Nephron progenitor cell (in vitro differentiated cells): ENCODE measurements at regions not wholly inside any gene's neighbourhood (a gene's known extent, or its start where the extent isn't known, plus 50 kb on each side); places are given as distances from the start of the nearest gene placed in this dataset.
"Not testable (repeated sequence)": the region's sequence is repeated elsewhere in the genome, so short reads cannot be mapped to it uniquely, and the experiment has no call there.

ENCODE experiments used
- DNase-seq: peaks from one replicate; pipeline ENCODE4 v3.0.0; 2021
- H3K27ac Mint-ChIP-seq: 2 replicates; pipeline ENCODE4 v1.8.0; 2021; ENCODE audit warnings: mild to moderate bottlenecking, moderate library complexity, mixed read lengths
- H3K27me3 Mint-ChIP-seq: 2 replicates; pipeline ENCODE4 v1.8.0; 2021; ENCODE audit warnings: mild to moderate bottlenecking, low read depth, mixed read lengths; ENCODE audit not compliant: poor library complexity
- H3K36me3 Mint-ChIP-seq: 2 replicates; pipeline ENCODE4 v1.8.0; 2021; ENCODE audit warnings: low read depth, mixed read lengths
- H3K4me1 Mint-ChIP-seq: 2 replicates; pipeline ENCODE4 v1.8.0; 2021; ENCODE audit warnings: mixed read lengths
- H3K4me3 Mint-ChIP-seq: 2 replicates; pipeline ENCODE4 v1.8.0; 2021; ENCODE audit warnings: mild to moderate bottlenecking, moderate library complexity, mixed read lengths
- H3K9me3 Mint-ChIP-seq: 2 replicates; pipeline ENCODE4 v1.8.0; 2021; ENCODE audit warnings: mild to moderate bottlenecking, moderate library complexity, mixed read lengths
- CTCF ChIP-seq: fragments of 200-600 bp; sonication (generic); IDR thresholded peaks from 2 replicates; pipeline ENCODE4 v1.5.0; 2021; ENCODE audit warnings: antibody characterized with exemption

- peaks cover 50% of the 10 kb centered on the region for H3K36me3 Mint-ChIP-seq
- no peaks in the 10 kb centered on the region for H3K4me1 Mint-ChIP-seq
- no peak for TF ChIP-seq CTCF
- H3K4me3 Mint-ChIP-seq, result no peak overlapping the region
- peaks cover 89% of the 10 kb centered on the region for H3K9me3 Mint-ChIP-seq
- H3K27me3 Mint-ChIP-seq, result peaks cover 7% of the 10 kb centered on the region
- no peak for DNase-seq
- H3K27ac Mint-ChIP-seq, result no peak overlapping the region
These were observed 828.1 kb downstream of the MCTP2 start for GRCh38 chr15:95059346-95059905.

GRCh38 chr15:95068701-95069521, 837.5 kb downstream of the MCTP2 start:
- H3K27me3 Mint-ChIP-seq, result peaks cover 9% of the 10 kb centered on the region
- H3K36me3 Mint-ChIP-seq, result peaks cover 18% of the 10 kb centered on the region
- no peak for DNase-seq
- H3K4me1 Mint-ChIP-seq, result peaks cover 5% of the 10 kb centered on the region
- H3K4me3 Mint-ChIP-seq, result no peak overlapping the region
- H3K27ac Mint-ChIP-seq, result no peak overlapping the region
- no peak for TF ChIP-seq CTCF
- peaks cover 38% of the 10 kb centered on the region for H3K9me3 Mint-ChIP-seq

GRCh38 chr15:95075792-95076677, 844.7 kb downstream of the MCTP2 start:
- H3K27me3 Mint-ChIP-seq, result peaks cover 9% of the 10 kb centered on the region
- no peak for DNase-seq
- peaks cover 21% of the 10 kb centered on the region for H3K4me1 Mint-ChIP-seq
- no peak for TF ChIP-seq CTCF
- H3K27ac Mint-ChIP-seq, result no peak overlapping the region
- no peak overlapping the region for H3K4me3 Mint-ChIP-seq
- no peaks in the 10 kb centered on the region for H3K36me3 Mint-ChIP-seq
- H3K9me3 Mint-ChIP-seq, result peaks cover 3% of the 10 kb centered on the region

GRCh38 chr15:95076678-95076990, 845.3 kb downstream of the MCTP2 start:
- peaks cover 9% of the 10 kb centered on the region for H3K27me3 Mint-ChIP-seq
- H3K4me3 Mint-ChIP-seq, result no peak overlapping the region
- no peaks in the 10 kb centered on the region for H3K36me3 Mint-ChIP-seq
- no peak for TF ChIP-seq CTCF
- DNase-seq, result no peak
- H3K4me1 Mint-ChIP-seq, result peaks cover 21% of the 10 kb centered on the region
- H3K9me3 Mint-ChIP-seq, result peaks cover 3% of the 10 kb centered on the region
- no peak overlapping the region for H3K27ac Mint-ChIP-seq

GRCh38 chr15:95078003-95078402, 846.6 kb downstream of the MCTP2 start:
- no peak overlapping the region for H3K27ac Mint-ChIP-seq
- peaks cover 21% of the 10 kb centered on the region for H3K4me1 Mint-ChIP-seq
- peaks cover under 1% of the 10 kb centered on the region for H3K27me3 Mint-ChIP-seq
- TF ChIP-seq CTCF, result no peak
- peaks cover 3% of the 10 kb centered on the region for H3K9me3 Mint-ChIP-seq
- no peak for DNase-seq
- H3K36me3 Mint-ChIP-seq, result no peaks in the 10 kb centered on the region
- no peak overlapping the region for H3K4me3 Mint-ChIP-seq

GRCh38 chr15:95080228-95080627, 848.9 kb downstream of the MCTP2 start:
- H3K27me3 Mint-ChIP-seq, DNase-seq, H3K36me3 Mint-ChIP-seq, H3K4me3 Mint-ChIP-seq, H3K9me3 Mint-ChIP-seq, H3K27ac Mint-ChIP-seq: not testable (repeated sequence)
- H3K4me1 Mint-ChIP-seq, result peaks cover 21% of the 10 kb centered on the region
